HT1080 (cell line): ENCODE measurements at regions not wholly inside any gene's neighbourhood (a gene's known extent, or its start where the extent isn't known, plus 50 kb on each side); places are given as distances from the start of the nearest gene placed in this dataset.

ENCODE experiments used
- DNase-seq: peaks from one replicate; pipeline ENCODE4 v3.0.0-alpha.2; 2015; ENCODE audit warnings: low read depth

- DNase-seq: no peak
Observed at GRCh38 chr7:109735881-109736280, 1166.2 kb downstream of the DNAJB9 start.

GRCh38 chr7:109745677-109746410 lies 1176.2 kb downstream of the DNAJB9 start:
- DNase-seq: no peak

GRCh38 chr7:109751241-109751640 lies 1181.6 kb downstream of the DNAJB9 start:
- DNase-seq: peak; percentile 85

GRCh38 chr7:109752068-109752467 lies 1182.4 kb downstream of the DNAJB9 start:
- DNase-seq: no peak

GRCh38 chr7:109757713-109758112 lies 1188.0 kb downstream of the DNAJB9 start:
- no peak for DNase-seq

DNA sequence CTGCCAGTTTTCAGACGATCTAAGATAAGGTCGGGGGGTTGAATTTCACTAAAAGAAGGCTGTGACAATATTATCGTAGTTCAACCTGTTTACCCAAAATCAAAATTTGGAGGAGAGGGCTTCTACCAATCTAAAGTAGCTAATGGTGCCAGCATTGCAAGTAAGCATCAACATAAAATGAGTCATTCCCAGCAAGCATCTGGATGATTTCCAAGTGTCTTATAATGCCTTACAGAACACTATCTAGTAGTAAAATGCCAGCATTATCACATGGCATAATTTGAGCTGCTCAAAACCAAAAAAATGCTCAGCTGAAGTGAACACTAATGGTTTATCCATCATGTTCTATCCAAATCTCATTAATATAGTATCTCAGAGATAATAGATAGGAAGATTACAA lies 1193.9 kb downstream of the DNAJB9 start:
- no peak for DNase-seq

GRCh38 chr7:109772161-109772560 lies 1202.5 kb downstream of the DNAJB9 start:
- peak; percentile 38 for DNase-seq

- no peak for DNase-seq
Observed at GRCh38 chr7:109782806-109783205, 1213.1 kb downstream of the DNAJB9 start.

GRCh38 chr7:109806548-109806947 lies 1236.9 kb downstream of the DNAJB9 start:
- no peak for DNase-seq

- DNase-seq: no peak
Observed at GRCh38 chr7:109821156-109821555, 1251.5 kb downstream of the DNAJB9 start.

- no peak for DNase-seq
Observed at GRCh38 chr7:109834851-109835250, 1256.1 kb upstream of the LRRN3 start.

DNA sequence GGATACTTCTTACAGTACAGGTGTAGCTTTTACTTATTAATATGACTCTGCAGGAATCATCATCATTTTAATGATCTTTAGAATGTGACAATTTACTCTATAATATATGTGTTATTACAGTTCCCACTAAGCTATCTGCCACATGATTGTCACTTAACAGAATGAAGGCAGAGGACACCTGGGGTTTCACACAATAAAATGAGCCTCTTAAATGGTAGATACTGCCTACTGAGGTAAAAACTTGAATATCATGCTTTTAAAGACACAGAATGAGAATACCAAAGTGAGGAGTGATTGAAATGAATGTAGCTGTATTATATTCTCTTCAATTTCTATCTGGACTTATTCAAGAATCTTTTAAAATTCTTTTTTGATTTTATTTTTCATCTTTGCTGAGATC lies 1255.3 kb upstream of the LRRN3 start:
- no peak for DNase-seq

GRCh38 chr7:109836016-109836415 lies 1254.9 kb upstream of the LRRN3 start:
- no peak for DNase-seq

GRCh38 chr7:109842386-109842785 lies 1248.5 kb upstream of the LRRN3 start:
- no peak for DNase-seq

DNA sequence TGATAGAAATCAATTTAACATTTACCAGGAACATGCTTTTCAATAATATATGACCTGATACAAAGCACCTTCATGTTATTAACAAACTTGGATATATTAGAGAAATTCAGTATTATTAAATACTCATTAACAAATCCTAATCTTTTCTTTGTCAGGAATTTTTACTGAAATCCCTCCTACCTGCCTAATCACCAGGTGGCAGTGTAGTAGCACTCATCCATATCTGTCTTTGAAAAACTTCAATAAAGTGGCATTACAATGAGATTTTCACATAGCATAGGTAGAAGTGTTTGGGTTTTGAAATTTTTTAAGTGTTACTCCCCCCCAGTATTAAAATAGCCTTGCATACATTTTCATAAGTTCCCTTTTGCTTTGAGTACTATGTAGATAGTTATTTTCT lies 1246.6 kb upstream of the LRRN3 start:
- no peak for DNase-seq

DNA sequence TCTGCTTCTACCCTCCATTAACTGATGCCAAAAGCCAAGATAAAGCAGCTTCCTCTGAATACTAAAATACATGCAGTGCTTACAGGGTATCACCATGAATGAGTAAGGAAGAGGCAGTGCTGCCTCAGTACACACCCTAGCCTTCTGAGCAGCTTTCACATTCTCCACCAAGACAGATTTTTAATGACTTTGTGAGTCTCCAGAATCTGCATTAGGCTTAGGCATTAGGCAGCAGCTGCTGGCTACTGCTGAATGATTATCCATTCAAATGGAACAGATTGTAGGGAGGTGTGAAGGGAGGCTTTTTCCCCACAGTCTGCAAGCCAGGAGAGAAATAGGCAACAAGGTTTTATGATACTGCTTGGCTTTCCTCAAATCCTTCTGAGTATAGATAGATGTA lies 1226.7 kb upstream of the LRRN3 start:
- DNase-seq: no peak

GRCh38 chr7:109868215-109868860 lies 1222.6 kb upstream of the LRRN3 start:
- DNase-seq: no peak

DNA sequence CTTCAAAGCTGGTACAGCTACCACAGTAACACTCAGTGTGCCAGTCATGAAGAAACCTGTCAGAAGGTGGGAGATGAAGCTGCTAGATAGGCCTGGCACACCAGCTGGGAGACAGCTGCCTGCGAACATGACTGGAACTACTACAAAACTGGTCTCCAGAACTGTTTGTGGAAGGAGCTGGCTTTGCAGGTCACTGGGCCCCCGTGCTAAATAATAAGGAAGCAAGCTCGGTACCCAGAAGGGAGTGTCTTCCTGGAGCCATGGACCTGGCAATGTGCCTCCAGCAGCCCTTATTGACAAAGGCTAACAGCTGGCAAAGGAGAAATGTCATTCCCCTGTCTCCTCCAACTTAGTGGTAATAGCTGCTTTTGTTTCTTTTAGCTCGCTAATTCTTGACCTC lies 1217.6 kb upstream of the LRRN3 start:
- no peak for DNase-seq

DNA sequence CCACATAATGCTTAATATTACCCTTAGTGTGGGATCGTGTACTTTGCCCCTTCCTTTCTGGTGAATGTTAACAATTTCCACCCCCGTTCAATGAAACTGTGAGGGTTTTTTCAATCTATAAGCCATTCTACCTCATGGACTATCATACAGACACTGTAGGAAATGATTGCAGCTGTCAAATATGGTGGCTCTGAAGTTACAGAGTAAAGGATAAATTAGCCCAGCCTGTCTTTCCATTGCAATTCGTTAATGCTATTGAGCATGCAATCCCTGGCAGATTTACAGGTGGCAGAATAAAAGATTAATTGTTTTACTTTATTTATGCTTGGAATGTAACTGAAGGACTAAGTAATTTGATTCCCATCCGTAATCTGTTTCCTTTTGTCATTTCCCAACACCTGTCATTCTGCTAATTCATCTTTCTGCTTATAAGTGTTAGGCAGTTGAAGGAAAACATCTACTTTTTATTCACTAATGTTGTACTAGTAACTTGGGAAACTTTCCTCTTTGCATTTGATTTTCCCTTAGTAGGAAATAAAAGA lies 1211.6 kb upstream of the LRRN3 start:
- DNase-seq: no peak

GRCh38 chr7:109890622-109891021 lies 1200.3 kb upstream of the LRRN3 start:
- no peak for DNase-seq

- peak; percentile 13 for DNase-seq
Observed at GRCh38 chr7:109893231-109893630, 1197.7 kb upstream of the LRRN3 start.

- DNase-seq: no peak
Observed at GRCh38 chr7:109895536-109895935, 1195.4 kb upstream of the LRRN3 start.

- peak; percentile 15 for DNase-seq
Observed at GRCh38 chr7:109901926-109902325, 1189.0 kb upstream of the LRRN3 start.
